ENCODE measurements at regions not wholly inside any gene's neighbourhood (a gene's known extent, or its start where the extent isn't known, plus 50 kb on each side); places are given as distances from the start of the nearest gene placed in this dataset.

DNA sequence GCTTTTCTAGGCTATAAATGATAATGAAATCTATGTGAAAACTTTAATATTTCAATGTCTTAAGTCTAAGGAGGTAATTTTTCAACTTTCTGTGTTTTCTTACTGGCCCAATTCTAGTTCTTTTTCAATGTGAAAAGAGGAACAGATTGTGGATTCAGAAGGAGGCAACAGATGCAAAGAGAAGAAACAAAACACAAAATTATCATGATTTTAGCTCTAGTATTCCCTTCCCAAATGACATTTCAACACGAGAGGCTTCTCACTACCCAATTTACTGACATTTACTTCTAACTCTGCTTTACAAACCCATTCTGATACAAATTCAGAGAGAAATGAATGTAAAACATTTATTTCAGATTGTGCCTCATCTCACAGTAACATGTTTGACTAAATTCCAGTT lies 169.4 kb downstream of the WT1 start:
- no peak for DNase-seq (ENCODE audit: low read depth)

DNA sequence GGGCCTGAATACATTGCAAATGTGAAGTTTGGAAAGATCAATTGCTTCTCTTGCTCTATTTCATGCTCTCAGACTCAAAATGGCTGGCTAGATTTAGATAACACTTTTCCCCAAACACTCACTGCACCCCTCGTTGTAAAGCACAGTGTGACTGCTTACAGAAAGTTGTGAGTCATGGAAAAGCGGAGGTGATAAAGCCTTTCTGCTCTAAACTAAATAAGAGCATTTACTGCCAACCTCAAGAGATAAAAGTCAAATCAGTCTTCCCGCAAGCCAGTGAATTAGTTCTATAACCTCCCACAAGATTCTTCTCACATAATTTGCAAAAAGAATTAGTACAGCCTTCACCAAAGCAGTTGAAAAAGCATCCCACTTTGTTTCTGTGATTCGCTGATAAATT lies 168.7 kb downstream of the WT1 start:
- no peak for DNase-seq (ENCODE audit: low read depth)

DNA sequence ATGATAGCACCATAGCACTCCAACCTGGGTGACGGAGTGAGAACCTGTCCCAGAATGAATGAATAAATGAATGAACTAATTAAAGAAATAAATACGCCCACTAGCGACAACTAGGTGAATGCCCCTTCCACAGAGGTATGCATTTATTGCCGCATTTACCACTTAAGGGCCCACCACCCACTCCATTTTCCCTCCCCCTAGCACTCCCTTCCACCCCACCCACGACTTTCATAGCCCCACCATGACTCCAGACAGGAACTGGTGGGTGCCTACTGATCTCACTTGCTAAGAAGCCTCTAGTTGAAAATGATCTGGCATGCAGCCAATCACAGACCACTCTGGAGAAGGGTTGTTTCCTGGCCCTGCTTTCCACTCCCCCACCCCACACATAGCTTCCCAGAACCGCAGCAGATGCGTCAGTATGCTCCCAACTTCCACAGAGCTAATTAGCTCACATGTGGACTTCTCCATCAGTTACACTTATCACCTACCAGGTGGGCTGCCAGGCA lies 167.6 kb downstream of the WT1 start:
- DNase-seq (ENCODE audit: low read depth): no peak

DNA sequence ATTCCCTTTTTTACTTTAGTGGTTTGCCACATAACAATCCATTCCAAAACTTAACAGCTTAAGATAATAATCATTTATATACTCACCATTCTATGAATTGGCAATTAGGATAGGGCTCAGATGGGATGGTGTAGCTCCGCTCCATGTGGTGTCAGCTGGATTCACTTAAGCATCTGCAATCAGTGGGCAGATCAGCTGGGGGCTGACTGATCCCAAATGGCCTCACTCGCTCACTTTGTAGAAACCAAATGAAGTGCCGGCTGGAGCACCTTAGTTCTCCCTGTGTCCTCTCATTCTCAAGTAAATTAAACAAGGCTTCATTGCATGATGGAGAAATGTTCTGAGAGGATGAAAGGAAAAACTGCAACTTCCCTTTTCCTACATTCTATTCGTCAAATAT lies 161.4 kb downstream of the WT1 start:
- no peak for DNase-seq (ENCODE audit: low read depth)

DNA sequence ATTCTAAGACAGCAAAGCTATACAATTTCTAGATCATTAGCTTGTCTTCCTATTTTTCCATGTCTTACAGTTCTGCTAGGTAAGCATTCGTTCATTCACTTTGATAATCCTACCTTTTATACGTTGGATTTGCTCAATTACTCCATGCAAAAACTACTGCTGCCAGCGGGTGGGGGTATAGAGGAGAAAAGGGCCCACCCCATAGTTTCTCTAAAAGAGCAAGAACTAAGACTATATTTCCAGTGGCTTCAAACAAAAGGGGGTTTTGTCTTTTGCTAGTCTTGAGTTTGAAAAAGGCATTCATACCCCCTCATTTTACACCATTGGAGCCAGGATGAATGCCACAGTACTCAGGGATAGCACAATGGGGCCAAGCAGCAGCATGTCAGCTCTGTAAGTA lies 155.7 kb downstream of the WT1 start:
- DNase-seq (ENCODE audit: low read depth): no peak

GRCh38 chr11:32280339-32280738 lies 155.0 kb downstream of the WT1 start:
- DNase-seq (ENCODE audit: low read depth): no peak

GRCh38 chr11:32288276-32288675 lies 147.1 kb downstream of the WT1 start:
- DNase-seq (ENCODE audit: low read depth): no peak

DNA sequence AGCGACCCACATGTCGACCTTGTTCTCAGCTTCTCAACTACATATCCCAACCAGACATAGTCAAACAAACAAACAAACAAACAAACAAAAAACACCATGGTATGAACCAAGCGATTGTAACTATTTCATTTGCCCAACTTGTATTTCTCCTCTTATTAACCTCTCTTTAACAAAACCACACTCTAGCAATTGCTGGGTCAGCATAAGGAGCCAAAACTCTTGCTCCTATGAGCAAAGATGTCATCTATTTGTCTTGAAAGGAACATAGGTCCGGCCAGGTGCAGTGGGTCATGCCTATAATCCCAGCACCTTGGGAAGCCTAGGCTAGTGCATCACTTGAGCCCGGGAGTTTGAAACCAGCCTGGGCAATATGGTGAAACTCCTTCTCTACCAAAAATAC lies 145.6 kb downstream of the WT1 start:
- no peak for DNase-seq (ENCODE audit: low read depth)

- no peak for DNase-seq (ENCODE audit: low read depth)
These were observed 144.6 kb downstream of the WT1 start for GRCh38 chr11:32290783-32291182.

DNA sequence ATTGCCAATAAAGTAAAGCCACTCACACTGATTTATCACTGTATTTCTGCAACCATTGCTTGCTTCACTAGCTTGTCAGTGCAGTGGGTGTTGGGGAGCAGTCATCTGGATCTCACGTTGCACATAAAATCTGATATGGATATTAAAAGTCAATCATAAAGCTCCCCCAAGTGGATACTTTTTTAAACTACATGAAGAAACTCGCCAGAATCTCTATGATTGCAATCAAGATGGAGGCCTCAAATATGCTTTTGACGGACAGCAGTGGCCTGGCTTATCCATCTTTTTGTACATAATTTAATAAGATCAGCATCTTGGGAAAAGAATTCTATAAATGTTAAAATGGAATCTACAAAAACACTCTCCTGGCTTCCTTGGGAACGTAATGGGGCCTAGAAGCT lies 137.7 kb downstream of the WT1 start:
- no peak for DNase-seq (ENCODE audit: low read depth)

- no peak for DNase-seq (ENCODE audit: low read depth)
These were observed 132.5 kb downstream of the WT1 start for GRCh38 chr11:32302826-32303225.

DNA sequence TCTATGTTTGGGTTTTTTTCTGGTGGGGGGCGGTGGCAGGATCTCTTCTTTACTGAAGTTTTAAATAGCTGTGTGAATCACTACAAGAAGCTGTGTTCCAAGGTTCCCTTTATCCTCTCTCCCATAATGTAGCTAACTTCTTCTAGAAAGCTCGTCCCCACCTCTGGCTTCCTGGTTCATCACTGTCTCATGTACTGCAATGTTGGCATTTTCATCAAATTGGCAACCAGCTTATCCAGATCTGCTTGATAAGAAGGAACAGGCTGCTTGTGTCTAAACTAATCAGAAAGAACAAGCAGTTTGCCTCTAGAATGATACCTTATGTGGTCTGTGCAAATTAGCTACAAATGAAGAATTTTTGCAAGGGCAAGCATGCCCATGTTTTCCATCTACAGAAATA lies 130.8 kb downstream of the WT1 start:
- no peak for DNase-seq (ENCODE audit: low read depth)

DNA sequence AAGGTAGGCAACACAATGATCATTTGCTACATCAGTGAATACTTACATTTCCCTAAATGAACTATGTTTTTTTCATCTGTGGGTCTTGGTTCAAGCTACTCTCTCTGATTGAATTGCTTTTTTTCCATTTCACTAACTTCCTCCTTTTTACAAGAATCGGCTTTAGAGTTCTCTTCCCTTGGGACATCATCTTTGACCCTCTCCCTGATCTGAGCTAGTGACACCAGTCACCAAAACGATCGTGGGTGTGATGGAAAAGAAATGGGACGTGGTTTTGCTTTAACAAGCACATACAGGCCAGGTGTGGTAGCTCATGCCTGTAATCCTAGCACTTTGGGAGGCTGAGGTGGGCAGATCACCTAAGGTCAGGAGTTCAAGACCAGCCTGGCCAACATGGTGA lies 129.9 kb downstream of the WT1 start:
- no peak for DNase-seq (ENCODE audit: low read depth)

GRCh38 chr11:32307471-32307870 lies 127.9 kb downstream of the WT1 start:
- DNase-seq (ENCODE audit: low read depth): no peak

- no peak for DNase-seq (ENCODE audit: low read depth)
These were observed 127.4 kb downstream of the WT1 start for GRCh38 chr11:32307913-32308312.

DNA sequence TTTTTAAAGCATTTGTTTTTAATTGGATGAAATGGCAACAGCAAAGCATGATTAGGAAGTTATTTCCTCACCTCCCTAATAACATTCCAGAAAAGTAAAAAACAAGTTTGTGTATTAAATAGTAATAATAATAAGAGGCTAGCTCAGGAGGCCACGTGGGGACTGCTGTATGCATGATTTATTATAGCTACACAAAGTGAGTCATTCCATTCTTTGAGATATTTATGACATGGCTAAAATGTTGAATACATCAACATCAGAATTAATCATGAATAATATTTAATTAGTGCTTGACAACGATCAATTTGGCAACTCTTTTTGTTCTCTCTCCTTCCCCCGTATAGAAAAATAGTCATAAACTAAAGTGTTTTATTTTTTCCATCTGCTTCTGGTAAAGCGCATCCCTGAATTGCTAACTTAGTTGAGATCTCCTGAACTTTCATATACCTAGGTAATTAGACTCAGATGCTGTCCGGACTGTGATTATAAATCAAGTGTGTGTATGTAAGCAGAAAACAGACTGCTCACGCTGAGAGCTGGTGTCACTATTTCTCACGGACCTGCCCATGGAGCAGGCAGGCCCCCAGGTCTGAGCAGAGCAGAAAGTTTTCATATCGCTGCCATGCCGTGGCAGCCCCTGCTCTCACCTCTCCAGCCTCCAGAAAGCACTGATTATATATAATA lies 125.7 kb downstream of the WT1 start:
- no peak for DNase-seq (ENCODE audit: low read depth)

DNA sequence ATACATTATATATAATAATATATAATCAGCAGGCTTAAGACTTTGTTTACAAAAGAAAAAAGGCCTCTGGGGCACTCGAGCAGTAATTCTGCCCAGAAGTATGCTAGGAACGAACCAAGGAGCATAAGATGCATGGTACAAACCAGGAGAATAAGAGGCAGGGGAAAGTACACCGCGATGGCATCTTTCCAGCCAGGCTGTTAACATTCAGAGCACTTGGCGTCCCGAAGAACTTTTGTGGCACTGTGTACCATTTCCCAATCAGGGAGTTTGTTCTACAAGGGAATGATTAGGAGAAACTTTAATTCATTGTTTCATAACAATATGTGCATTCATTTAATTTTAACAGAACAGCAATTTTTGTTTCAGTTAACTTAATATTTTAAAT lies 125.1 kb downstream of the WT1 start:
- no peak for DNase-seq (ENCODE audit: low read depth)

DNA sequence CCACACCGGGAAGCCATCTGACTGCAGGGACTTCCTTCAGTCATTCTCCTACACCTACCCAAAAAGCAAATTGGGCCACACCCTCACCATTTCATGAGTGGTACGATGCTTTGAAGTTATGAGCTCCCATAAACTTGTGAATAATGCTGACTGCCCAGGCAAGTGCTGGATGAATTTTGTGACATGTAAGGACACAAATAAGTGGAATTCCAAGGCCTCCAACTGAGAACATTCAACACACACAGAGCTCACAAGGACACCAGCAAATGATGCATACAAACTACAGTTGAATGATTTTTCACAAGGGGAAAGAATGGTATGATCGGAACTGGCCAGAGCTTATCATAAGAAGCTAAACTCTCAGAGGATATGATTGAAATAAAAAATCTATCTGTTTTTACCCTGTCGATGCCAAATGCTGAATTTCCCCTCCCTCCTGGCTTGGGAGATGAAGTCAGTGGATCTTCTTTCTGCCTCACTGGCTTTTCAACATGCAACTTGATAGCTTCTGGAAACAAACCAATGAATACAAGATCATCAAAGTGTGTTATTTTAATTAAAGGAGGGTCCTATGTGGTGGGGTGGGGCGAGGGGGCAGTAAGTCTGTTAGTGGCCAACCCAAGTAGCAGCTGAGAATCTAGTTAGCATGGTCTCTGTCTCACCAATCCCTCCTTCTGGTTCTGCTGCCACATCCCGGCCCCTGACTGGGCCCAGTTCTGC lies 123.8 kb downstream of the WT1 start:
- DNase-seq (ENCODE audit: low read depth): no peak

- no peak for DNase-seq (ENCODE audit: low read depth)
These were observed 123.0 kb downstream of the WT1 start for GRCh38 chr11:32312206-32312817.

DNA sequence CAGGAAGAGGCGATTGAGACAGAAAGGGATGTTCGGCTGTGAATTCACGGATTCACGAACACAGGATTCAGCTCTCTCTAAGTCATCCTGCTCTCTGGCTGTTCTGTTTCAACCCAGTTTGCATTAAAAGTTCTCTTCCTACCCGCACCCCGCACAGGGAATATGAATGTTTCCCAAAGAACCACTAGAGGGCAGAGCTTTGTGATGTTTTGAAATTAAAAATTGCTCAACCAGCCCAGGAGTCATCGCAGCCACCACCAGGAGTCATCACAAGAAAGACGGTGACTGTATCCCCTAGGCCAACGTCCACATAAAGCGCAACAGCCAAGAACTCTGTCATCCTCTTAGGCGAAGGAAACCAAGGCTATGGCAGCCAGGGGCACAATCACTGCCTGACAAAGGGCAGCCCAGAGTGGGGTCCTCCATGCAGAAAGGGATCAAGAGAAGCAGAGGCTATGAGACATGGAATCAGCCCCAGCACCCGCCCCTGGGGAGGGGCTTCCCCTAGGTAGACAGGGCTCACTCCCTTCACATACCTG lies 122.4 kb downstream of the WT1 start:
- DNase-seq (ENCODE audit: low read depth): no peak

GRCh38 chr11:32313477-32313876 lies 121.9 kb downstream of the WT1 start:
- DNase-seq (ENCODE audit: low read depth): no peak

DNA sequence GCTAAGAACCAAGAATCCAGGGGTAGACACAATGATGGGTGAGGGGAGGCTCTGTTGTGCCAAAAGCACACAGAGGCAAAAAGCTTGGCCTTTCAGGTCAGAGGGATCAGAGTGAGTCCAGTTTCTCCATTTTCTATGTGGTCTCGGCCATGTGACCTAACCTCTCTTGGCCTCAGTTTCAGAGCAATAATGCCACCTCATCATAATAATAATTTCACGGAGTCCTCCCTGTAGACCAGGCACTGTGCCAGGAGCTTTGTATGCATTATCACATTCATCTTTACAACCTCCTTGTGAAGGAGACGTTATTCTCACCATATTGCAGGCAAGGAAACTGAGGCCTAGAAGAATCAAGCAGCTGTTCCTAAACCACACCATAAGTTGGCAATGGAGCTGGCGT lies 120.2 kb downstream of the WT1 start:
- no peak for DNase-seq (ENCODE audit: low read depth)

GRCh38 chr11:32316232-32316631 lies 119.1 kb downstream of the WT1 start:
- DNase-seq (ENCODE audit: low read depth): no peak

Measured in stimulated activated CD8-positive, alpha-beta memory T cell treated with anti-CD3 and anti-CD28 coated beads, Interleukin-12 subunit alpha, Interleukin-12 subunit beta, amount 100 ng/mL, for 1 hour (primary cell).